ELR (cell line): ENCODE measurements at regions not wholly inside any gene's neighbourhood (a gene's known extent, or its start where the extent isn't known, plus 50 kb on each side); places are given as distances from the start of the nearest gene placed in this dataset.
"Not testable (repeated sequence)": the region's sequence is repeated elsewhere in the genome, so short reads cannot be mapped to it uniquely, and the experiment has no call there.

Experiments
- DNase-seq: peaks from one replicate; pipeline ENCODE4 v3.0.0-alpha.2; 2015; ENCODE audit warnings: low read depth

DNA sequence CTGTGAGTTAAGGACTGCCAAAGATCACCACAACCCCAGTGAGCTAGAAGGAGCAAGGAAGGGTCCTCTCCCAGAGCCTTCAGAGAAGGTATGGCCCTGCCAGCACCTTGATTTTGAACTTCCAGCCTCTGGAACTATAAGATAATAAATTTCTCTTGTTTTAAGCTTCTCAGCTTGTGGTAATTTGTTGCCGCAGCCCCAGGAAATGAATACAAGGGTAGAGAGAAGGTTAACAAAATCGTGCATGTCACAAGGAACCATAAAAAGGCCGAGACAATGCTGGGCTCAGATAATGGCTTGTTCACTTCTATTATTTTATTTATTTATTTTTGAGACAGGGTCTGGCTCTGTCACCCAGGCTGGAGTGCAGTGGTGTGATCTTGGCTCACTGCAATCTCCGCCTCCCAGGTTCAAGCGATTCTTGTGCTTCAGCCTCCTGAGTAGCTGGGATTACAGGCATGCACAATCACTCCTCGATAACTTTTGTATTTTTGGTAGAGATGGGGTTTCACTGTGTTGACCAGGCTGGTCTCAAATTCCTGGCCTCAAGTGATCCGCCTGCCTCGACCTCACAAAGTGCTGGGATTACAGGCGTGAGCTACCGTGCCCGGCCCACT is 71.5 kb downstream of the WSB1 start:
- DNase-seq: not testable (repeated sequence)

DNA sequence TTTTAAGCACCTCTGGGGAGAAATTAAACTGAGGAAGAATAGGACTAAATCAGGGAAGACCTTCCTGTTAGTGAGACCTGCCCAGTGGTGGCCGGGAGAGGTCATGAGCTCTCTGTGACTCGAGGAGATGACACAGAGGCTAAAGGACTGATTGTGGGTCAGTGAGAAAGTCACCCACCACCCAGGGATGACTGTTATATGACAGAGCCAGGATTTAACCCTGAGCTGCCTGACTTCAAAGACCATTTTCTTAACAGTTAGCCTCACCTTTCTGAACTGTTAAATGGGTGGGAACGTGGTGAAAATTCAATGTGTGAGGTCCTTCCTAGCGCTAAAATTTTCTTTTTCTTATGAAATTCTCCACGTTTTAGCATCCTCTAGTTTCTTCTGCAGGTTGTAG is 72.5 kb downstream of the WSB1 start:
- DNase-seq: peak; percentile 46

DNA sequence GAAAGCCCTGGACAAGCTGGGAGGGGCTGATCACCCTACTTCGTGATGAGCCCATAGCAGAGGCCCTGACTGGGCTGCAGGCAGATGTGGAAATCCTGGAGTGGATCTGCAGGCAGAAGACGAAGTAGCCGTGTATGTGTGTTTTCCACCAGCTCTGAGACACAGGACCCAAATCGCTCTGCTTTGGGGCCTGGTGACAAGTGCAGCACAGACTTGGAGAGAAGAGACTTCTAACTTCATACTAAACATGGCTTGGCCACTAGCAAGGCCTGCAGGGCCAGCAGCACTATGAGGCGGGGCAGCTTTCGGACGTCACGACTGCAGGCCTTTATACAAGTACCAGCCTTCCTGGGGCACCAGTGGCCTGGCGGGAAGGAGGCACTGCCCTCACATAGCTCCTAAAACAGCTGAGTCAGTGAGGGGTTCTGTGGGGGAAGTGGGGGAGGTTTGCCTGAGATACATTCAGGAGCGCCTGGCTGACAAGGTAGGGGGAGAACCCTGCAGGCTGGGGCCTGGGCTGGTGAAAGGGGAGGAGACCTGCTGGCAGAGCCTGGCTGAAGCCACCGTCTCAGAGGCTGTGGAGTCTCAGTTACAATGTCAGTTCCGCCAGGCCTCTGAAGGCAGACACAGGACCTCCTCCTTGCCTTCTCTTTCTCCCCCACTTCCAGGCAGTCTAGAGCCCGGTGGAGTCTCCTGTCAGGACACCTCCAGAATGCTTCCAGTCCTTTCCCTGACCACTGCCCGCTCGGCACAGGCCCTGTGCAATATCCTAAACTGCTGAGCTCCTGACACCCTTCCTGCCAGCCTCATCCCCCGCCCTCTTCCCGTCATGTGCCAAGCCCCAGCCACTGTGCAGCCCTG is 73.4 kb downstream of the WSB1 start:
- DNase-seq: no peak

DNA sequence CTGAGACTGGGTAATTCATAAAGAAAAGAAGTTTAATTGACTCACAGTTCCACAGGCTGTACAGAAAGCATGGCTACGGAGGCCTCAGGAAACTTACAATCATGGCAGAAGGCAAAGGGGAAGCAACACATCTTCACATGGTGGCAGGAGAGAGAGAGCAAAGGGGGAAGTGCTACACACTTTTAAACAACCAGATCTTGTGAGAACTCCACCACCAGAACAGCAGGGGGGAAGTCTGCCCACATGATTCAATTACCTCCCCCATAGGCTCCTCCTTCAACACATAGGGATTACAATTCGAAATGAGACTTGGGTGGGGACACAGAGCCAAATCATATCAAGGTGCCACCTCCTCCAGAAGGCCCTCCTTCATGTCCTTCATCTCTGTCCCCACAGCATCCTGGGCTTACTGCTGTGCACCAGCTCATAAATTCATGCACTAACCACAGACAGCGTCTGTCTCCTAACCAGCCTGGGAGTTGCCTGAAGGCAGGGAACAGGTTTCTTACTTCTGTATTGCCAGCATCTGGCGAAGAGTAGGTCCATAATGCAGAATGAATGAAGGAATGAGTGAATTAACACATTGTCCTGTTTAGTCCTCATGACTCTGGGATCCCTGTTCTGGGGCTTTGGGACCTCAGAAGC is 74.4 kb downstream of the WSB1 start:
- DNase-seq: no peak

DNA sequence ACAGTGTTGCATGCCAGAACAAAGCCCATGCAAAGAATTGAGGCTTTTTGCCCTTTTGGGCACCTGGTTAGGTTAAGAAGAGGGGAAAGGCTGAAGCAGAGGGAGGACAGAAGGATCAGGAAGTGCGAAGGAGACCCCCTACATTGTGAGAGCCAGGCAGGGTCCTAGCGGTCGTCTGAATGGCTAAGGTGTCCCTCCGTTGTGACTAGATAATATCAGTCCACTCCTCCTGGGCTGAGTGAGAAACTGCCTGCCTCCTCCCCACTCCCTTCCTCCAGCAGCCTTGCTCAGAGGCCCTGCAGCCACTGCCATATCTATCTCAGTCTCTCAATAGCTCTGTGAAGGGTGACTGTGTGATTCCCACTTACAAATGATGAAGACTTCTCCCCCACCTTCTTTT is 75.1 kb downstream of the WSB1 start:
- no peak for DNase-seq

GRCh38 chr17:27370776-27371175 is 76.9 kb downstream of the WSB1 start:
- DNase-seq: no peak

- DNase-seq: not testable (repeated sequence)
Observed at GRCh38 chr17:27373695-27374094, 79.8 kb downstream of the WSB1 start.

DNA sequence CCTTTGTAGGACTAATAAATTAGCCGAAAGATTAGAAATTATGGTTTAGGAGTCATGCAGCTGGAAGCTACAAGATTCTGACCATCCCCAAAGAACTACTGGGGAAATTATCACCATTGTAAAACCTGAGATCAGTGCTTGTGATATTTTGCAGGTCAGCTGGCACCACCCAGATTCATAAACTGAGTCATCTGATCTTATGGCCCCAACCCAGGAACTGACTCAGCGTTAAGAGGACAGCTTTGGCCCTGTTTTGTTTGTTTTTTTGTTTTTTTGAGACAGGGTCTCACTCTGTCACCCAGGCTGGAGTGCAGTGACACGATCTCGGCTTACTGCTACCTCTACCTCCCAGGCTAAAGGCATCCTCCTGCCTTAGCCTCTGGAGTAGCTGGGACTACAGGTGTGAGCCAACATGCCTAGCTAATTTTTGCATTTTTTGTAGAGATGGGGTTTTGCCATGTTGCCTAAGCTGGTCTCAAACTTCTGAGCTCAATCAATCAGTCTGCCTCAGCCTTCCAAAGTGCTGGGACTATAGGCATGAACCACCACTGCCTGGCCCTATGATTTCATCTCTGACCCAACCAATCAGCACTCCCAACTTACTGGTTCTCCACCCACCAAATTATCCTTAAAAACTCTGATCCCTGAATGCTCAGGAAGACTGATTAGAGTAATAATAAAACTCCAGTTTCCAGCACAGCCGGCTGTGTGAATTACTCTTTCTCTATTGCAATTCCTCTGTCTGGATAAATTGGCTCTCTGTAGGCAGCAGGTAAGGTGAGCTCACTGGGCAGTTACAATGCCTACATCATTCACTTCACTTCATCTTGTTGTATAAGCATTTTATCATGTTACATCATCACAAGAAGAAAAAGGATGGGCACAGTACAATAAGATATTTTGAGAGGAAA is 79.4 kb upstream of the KSR1 start:
- DNase-seq: peak; percentile 79

DNA sequence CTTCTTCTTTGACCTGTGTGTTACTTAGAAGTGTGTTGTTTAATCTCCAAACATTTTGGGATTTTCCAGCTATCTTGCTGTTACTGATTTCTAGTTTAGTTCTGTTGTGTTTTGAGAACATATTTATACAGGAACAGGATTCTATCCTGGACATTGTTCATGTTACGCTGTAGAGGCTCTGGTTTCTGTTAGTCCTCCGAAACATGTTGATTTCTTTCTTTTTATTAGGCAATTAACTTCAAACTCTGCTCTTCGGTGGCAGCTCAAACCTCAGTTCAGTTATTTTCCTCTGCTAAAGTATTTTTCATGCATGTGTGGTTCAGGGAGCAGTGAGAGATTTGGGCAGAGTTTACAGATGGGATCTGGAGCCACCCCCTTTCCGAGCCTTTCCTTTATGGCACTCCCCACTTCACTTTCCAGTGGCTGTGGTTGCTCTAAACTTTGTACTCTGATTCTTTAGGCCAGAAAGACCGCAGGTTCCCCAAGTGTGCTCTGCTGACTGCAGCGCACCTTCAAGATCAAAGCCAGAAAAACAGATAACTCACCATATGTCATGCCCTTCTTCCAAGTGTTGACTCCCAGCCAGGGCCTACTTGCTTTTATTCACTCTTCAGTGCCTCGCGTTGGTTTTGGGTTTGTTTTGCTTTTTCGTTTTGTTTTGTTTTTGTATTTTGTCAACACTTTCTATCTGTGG is 77.6 kb upstream of the KSR1 start:
- DNase-seq: no peak

GRCh38 chr17:27379888-27380533 is 76.2 kb upstream of the KSR1 start:
- DNase-seq: peak; percentile 65

DNA sequence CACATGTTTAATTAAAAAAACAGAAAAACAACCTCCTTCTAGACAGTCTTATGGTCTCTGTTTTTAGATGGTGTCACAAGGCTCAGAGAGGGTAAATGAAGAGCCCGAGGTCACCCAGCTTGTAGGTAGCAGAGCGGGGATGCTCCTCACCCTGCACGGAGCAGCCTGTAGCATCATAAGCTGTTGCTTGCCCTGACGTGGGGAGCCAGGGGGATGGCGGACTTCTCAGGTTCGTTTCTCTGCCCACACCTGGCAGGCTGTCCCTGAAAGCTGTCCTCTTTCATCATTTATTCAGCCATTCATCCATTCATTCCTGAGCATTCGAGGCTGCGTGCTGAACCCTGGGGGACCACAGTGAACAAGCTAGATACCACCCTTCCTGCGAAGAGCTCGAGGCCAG is 75.7 kb upstream of the KSR1 start:
- DNase-seq: no peak

GRCh38 chr17:27381007-27381501 is 75.2 kb upstream of the KSR1 start:
- DNase-seq: peak; percentile 56

- no peak for DNase-seq
Observed at GRCh38 chr17:27382025-27382424, 74.2 kb upstream of the KSR1 start.

- peak; percentile 98 for DNase-seq
Observed at GRCh38 chr17:27384261-27384701, 72.0 kb upstream of the KSR1 start.

DNA sequence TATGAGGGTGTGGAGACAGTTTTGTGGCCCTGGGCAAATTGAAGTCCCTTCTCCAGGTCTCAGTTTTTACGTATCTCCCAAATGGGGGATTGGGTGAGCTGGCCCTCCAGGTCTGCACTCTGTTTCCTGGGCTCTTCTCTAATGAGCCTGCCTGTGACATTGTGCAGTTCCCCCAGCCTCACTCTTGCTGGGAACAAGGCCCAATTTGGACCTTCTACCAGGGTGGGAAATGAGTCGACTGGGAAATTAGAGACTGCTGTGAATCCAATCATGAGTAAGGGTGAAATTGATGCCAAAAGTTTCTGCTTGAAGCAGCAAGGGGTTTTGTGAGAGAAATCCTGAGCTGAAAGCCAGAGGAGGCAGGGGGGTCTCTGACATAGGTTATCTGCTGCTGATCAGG is 71.5 kb upstream of the KSR1 start:
- no peak for DNase-seq

DNA sequence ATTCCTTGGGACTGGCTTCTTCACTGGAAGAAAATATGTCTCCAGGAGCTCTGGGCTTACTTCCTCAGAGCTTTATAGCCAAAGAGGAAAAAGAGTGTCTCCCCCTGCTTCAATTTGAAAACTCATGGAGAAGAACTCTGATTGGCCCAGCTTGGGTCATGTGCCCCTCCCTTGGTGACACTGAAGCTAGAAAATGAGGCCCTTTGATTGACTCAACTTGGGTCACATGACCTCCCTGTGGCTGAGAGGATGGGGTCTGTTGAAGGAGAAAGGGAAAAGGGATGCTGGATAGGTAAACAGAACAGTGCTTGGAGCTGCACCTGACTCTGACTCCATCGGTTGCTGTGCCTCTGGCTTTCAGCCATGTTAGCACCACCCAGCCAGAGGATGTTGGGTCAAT is 70.6 kb upstream of the KSR1 start:
- no peak for DNase-seq

DNA sequence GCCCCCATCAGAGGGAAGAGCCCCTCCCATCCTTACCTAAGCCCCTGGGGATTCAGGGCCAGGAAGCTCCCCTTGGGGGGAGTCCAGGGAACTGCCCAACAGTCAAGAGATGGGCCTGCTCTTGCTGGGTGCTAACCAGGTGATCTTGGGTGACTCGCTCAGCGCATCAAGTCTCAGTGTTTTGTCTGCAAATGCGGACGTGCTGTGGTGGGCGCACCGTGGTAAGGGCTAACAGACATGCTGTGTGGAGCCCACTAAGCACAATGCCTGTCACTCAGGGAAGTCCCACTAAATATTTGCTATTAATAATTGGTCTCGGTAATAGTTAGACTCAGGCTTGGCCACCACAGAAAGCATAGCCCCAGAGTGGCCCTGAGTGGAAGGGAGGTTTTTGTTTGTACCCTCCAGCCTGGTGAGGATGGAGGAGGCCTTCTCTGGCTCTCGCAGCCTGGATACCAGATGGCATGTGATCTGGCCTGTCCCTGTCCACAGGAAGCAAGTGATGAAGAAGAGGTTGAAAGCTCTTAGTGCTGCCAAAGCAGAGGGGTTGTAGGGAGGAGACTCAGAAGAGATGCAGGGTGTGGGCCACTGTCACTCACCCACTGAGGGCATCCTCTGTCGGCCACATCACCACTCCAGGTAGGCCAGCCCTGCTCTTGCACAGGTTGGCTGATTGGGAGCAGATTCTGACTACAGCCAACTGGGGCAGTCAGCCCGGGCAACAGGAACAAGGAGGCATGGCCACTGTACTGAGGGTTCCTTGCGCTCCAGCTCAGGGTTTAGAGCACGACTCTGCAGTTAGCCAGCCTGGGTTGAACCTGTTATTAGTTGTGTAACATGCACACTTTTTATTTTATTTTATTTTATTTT is 69.8 kb upstream of the KSR1 start:
- DNase-seq: no peak

- no peak for DNase-seq
Observed at GRCh38 chr17:27389542-27390140, 66.6 kb upstream of the KSR1 start.

- DNase-seq: no peak
Observed at GRCh38 chr17:27390540-27390939, 65.7 kb upstream of the KSR1 start.
